CD14-positive monocyte (primary cell): ENCODE measurements at regions not wholly inside any gene's neighbourhood (a gene's known extent, or its start where the extent isn't known, plus 50 kb on each side); places are given as distances from the start of the nearest gene placed in this dataset.

Experiments
- DNase-seq, 3 donors: peaks; one replicate each; pipeline ENCODE4 v3.0.0-alpha.2; 2011 to 2022
- H2AFZ ChIP-seq: 2 replicates; pipeline ENCODE4 v1.6.0; 2012; ENCODE audit warnings: mild to moderate bottlenecking, low read depth, low read length, inconsistent platforms; ENCODE audit not compliant: insufficient read depth, poor library complexity, severe bottlenecking
- H3K27ac ChIP-seq, 2 donors: 1 replicate in 1 of 2; 2 replicates in 1 of 2; pipeline ENCODE4 v1.5.1; 2012 to 2013; ENCODE audit warnings: low read length in 2 of 2, control low read depth in 1 of 2, inconsistent platforms in 1 of 2, low read depth in 1 of 2, mild to moderate bottlenecking in 1 of 2
- H3K27me3 ChIP-seq, 2 donors: one replicate each; pipeline versions ENCODE4 v1.6.0 to v1.6.1; 2011 to 2013; ENCODE audit warnings: low read length in 2 of 2; ENCODE audit not compliant: control insufficient read depth in 2 of 2, insufficient read depth in 2 of 2
- H3K36me3 ChIP-seq, 2 donors: replicated peaks in 1 of 2; 1 replicate in 1 of 2; 2 replicates in 1 of 2; pipeline versions ENCODE4 v1.5.1 to v1.6.1; 2012 to 2013; ENCODE audit warnings: low read length in 2 of 2, control low read depth in 1 of 2, inconsistent platforms in 1 of 2, mild to moderate bottlenecking in 1 of 2; ENCODE audit not compliant: insufficient read depth in 2 of 2, control insufficient read depth in 1 of 2
- H3K4me1 ChIP-seq, 2 donors: 1 replicate in 1 of 2; 2 replicates in 1 of 2; pipeline versions ENCODE4 v1.5.1 to v1.6.1; 2012 to 2013; ENCODE audit warnings: low read length in 2 of 2, control low read depth in 1 of 2, inconsistent platforms in 1 of 2, mild to moderate bottlenecking in 1 of 2, moderate library complexity in 1 of 2; ENCODE audit not compliant: insufficient read depth in 2 of 2, control insufficient read depth in 1 of 2
- H3K4me2 ChIP-seq: replicated peaks from 2 replicates; pipeline ENCODE3; 2012; ENCODE audit warnings: low read length, moderate library complexity, mild to moderate bottlenecking; ENCODE audit not compliant: poor library complexity, severe bottlenecking; ENCODE audit errors: extremely low read depth
- H3K4me3 ChIP-seq, 3 experiments: fragments of 200-600 bp in 1 of 3; sonication (generic) in 1 of 3; replicated peaks in 1 of 3; 1 replicate in 2 of 3; 2 replicates in 1 of 3; pipeline ENCODE4 v1.5.1; 2011 to 2013; ENCODE audit warnings: low read length in 3 of 3, mild to moderate bottlenecking in 3 of 3, control low read depth in 2 of 3, low read depth in 2 of 3, inconsistent platforms in 1 of 3, moderate library complexity in 1 of 3
- H3K79me2 ChIP-seq: 2 replicates; pipeline ENCODE4 v1.6.0; 2012; ENCODE audit warnings: mild to moderate bottlenecking, control low read depth, inconsistent platforms, low read length, moderate library complexity; ENCODE audit not compliant: insufficient read depth
- H3K9ac ChIP-seq: 2 replicates; pipeline ENCODE4 v1.6.0; 2017; ENCODE audit warnings: low read length, mild to moderate bottlenecking; ENCODE audit not compliant: insufficient read depth, poor library complexity, severe bottlenecking
- H3K9me3 ChIP-seq, 2 donors: replicated peaks in 1 of 2; 1 replicate in 1 of 2; 2 replicates in 1 of 2; pipeline versions ENCODE4 v1.5.1 to v1.6.1; 2012 to 2013; ENCODE audit warnings: low read length in 2 of 2, control low read depth in 1 of 2; ENCODE audit not compliant: control insufficient read depth in 1 of 2, insufficient read depth in 1 of 2
- H4K20me1 ChIP-seq: 2 replicates; pipeline ENCODE4 v1.6.0; 2012; ENCODE audit warnings: mild to moderate bottlenecking, low read length, control low read depth, moderate library complexity; ENCODE audit not compliant: insufficient read depth
- H3K27ac Mint-ChIP-seq, 7 donors: one replicate each; pipeline ENCODE4 v1.8.0; 2020; ENCODE audit warnings: mild to moderate bottlenecking in 7 of 7, mixed read lengths in 7 of 7, moderate library complexity in 6 of 7, inconsistent platforms in 2 of 7
- H3K27me3 Mint-ChIP-seq, 3 donors: one replicate each; pipeline ENCODE4 v1.8.0; 2021 to 2022; ENCODE audit warnings: low read depth in 3 of 3, mild to moderate bottlenecking in 3 of 3, mixed read lengths in 3 of 3, moderate library complexity in 3 of 3, inconsistent platforms in 1 of 3
- H3K36me3 Mint-ChIP-seq, 2 donors: one replicate each; pipeline ENCODE4 v1.8.0; 2020; ENCODE audit warnings: mixed read lengths in 2 of 2, inconsistent platforms in 1 of 2, mild to moderate bottlenecking in 1 of 2
- H3K4me1 Mint-ChIP-seq: one replicate; pipeline ENCODE4 v1.8.0; 2020; ENCODE audit warnings: mild to moderate bottlenecking, mixed read lengths
- H3K4me3 Mint-ChIP-seq, 2 donors: one replicate each; pipeline ENCODE4 v1.8.0; 2020; ENCODE audit warnings: mild to moderate bottlenecking in 2 of 2, mixed read lengths in 2 of 2, moderate library complexity in 1 of 2
- H3K9me3 Mint-ChIP-seq, 7 donors: one replicate each; pipeline ENCODE4 v1.8.0; 2020 to 2022; ENCODE audit warnings: mixed read lengths in 7 of 7, mild to moderate bottlenecking in 6 of 7, moderate library complexity in 6 of 7, inconsistent platforms in 2 of 7
- CTCF ChIP-seq: fragments of 200-600 bp; IDR thresholded peaks from one replicate; pipeline ENCODE4 v1.8.0; 2022; ENCODE audit warnings: antibody characterized with exemption, mild to moderate bottlenecking
- WGBS: methylation state at CpG from one replicate; pipeline ENCODE4 v1.1.5; 2013; ENCODE audit warnings: missing lambda C conversion rate; ENCODE audit not compliant: insufficient coverage; 5-methylcytosine and 5-hydroxymethylcytosine counted together
- intact Hi-C, 2 donors: fragments of 100-400 bp; cut with micrococcal nuclease; formaldehyde crosslinking; loops; one replicate each; pipeline versions ENCODE4 v1.15.0 to v1.15.1; 2023

- Mint-ChIP-seq H3K27me3 (no peaks in the 10 kb centered on the region), H3K4me3 (no peak overlapping the region), H3K9me3 (peaks cover 0 to 8% (median 3%) of the 10 kb centered on the region in 7 donors), H3K27ac (no peak overlapping the region), H3K36me3 (no peaks in the 10 kb centered on the region), H3K4me1 (no peaks in the 10 kb centered on the region)
- H3K27ac ChIP-seq = no peak overlapping the region
- no peaks in the 10 kb centered on the region for H4K20me1 ChIP-seq
- intact Hi-C loops = no loop called here
- no CpG with 5 or more reads among the region's 2 CpGs for WGBS
- H3K4me1 ChIP-seq = no peaks in the 10 kb centered on the region
- no peak overlapping the region for H3K4me3 ChIP-seq
- no peak overlapping the region for H2AFZ ChIP-seq
- no peaks in the 10 kb centered on the region for H3K9me3 ChIP-seq
- no peak for DNase-seq
- H3K9ac ChIP-seq = no peak overlapping the region
- TF ChIP-seq CTCF = no peak
- no peaks in the 10 kb centered on the region for H3K27me3 ChIP-seq
- H3K36me3 ChIP-seq = no peaks in the 10 kb centered on the region
- H3K4me2 ChIP-seq = no peak overlapping the region
- no peaks in the 10 kb centered on the region for H3K79me2 ChIP-seq
Measured at GRCh38 chrX:4841216-4841745, 1127.8 kb upstream of the PRKX start.

GRCh38 chrX:4831574-4831973 is 1118.1 kb upstream of the PRKX start:
- Histone ChIP-seq H3K79me2 (no peaks in the 10 kb centered on the region), H3K36me3 (no peaks in the 10 kb centered on the region), H3K9me3 (no peaks in the 10 kb centered on the region), H3K27me3 (no peaks in the 10 kb centered on the region), H4K20me1 (no peaks in the 10 kb centered on the region), H2AFZ (no peak overlapping the region), H3K4me2 (no peak overlapping the region), H3K27ac (no peak overlapping the region), H3K4me1 (no peaks in the 10 kb centered on the region), H3K4me3 (no peak overlapping the region), H3K9ac (no peak overlapping the region)
- intact Hi-C loops = no loop called here
- Mint-ChIP-seq H3K27me3 (no peaks in the 10 kb centered on the region), H3K4me3 (no peak overlapping the region), H3K36me3 (no peaks in the 10 kb centered on the region), H3K27ac (peak overlapping the region in 1 of 7 donors; percentile 18), H3K4me1 (no peaks in the 10 kb centered on the region), H3K9me3 (peaks cover 0 to 9% (median 2%) of the 10 kb centered on the region in 7 donors)
- WGBS = no CpG with 5 or more reads among the region's 1 CpG
- DNase-seq = no peak
- TF ChIP-seq CTCF = no peak
